ENCODE measurements at regions not wholly inside any gene's neighbourhood (a gene's known extent, or its start where the extent isn't known, plus 50 kb on each side); places are given as distances from the start of the nearest gene placed in this dataset.

- TF ChIP-seq POLR2AphosphoS5 (IDR thresholded peaks at IDR 0.05; ENCODE audit: low read depth, low read length), result no peak
- TF ChIP-seq POLR2A (IDR thresholded peaks at IDR 0.05; ENCODE audit: low read depth, low read length), result no peak
- TF ChIP-seq SPI1 (IDR thresholded peaks at IDR 0.05; ENCODE audit: low read depth, low read length), result peak; percentile 64
- TF ChIP-seq POU2F2 (IDR thresholded peaks at IDR 0.05; ENCODE audit: low read depth, low read length), result no peak
These were observed 325.8 kb downstream of the LMO7 start for GRCh38 chr13:75961911-75962310.
